Neural cell (in vitro differentiated cells): ENCODE measurements at regions not wholly inside any gene's neighbourhood (a gene's known extent, or its start where the extent isn't known, plus 50 kb on each side); places are given as distances from the start of the nearest gene placed in this dataset.

Experiments
- H2AFZ ChIP-seq: fragments of 200-600, 300-800 bp; sonication (generic), shearing (Covaris generic); 2 replicates; pipeline ENCODE4 v1.6.0; 2014; ENCODE audit warnings: low read depth, mild to moderate bottlenecking, antibody characterized with exemption, low read length, moderate library complexity
- H3F3A ChIP-seq: fragments of 200-600 bp; shearing (Covaris generic); 2 replicates; pipeline ENCODE4 v1.6.1; 2016; ENCODE audit warnings: mild to moderate bottlenecking, moderate library complexity, mixed read lengths, antibody characterized with exemption, low read length; ENCODE audit not compliant: insufficient read depth, poor library complexity, severe bottlenecking
- H3K27ac ChIP-seq: fragments of 200-600, 300-800 bp; sonication (generic), shearing (Covaris generic); 2 replicates; pipeline ENCODE4 v1.5.1; 2014; ENCODE audit warnings: mild to moderate bottlenecking, low read length, moderate library complexity
- H3K27me3 ChIP-seq: fragments of 300-800, 200-600 bp; sonication (generic), shearing (Covaris generic); 2 replicates; pipeline ENCODE4 v1.6.0; 2014; ENCODE audit warnings: mild to moderate bottlenecking, low read depth, low read length, moderate library complexity; ENCODE audit not compliant: insufficient read depth
- H3K36me3 ChIP-seq: fragments of 300-800, 200-600 bp; sonication (generic), shearing (Covaris generic); 2 replicates; pipeline ENCODE4 v1.5.1; 2014; ENCODE audit warnings: mild to moderate bottlenecking, antibody characterized with exemption, low read length, moderate library complexity; ENCODE audit not compliant: insufficient read depth
- H3K4me2 ChIP-seq: fragments of 300-800, 200-600 bp; sonication (generic), shearing (Covaris generic); 2 replicates; pipeline ENCODE4 v1.6.0; 2014; ENCODE audit warnings: mild to moderate bottlenecking, low read length
- H3K4me3 ChIP-seq: fragments of 300-800, 200-600 bp; sonication (generic), shearing (Covaris generic); 2 replicates; pipeline ENCODE4 v1.5.1; 2014; ENCODE audit warnings: mild to moderate bottlenecking, low read length, moderate library complexity
- H3K79me2 ChIP-seq: fragments of 200-600 bp; shearing (Covaris generic); replicated peaks from 2 replicates; pipeline ENCODE4 v1.6.0; 2014; ENCODE audit warnings: mild to moderate bottlenecking, low read length, moderate library complexity; ENCODE audit not compliant: insufficient read depth
- H3K9ac ChIP-seq: fragments of 300-800, 200-600 bp; sonication (generic), shearing (Covaris generic); 2 replicates; pipeline ENCODE4 v1.6.1; 2016; ENCODE audit warnings: mild to moderate bottlenecking, low read length, mixed read lengths
- H3K9me2 ChIP-seq: fragments of 200-600 bp; shearing (Covaris generic); 2 replicates; pipeline ENCODE4 v1.6.1; 2016; ENCODE audit warnings: mild to moderate bottlenecking, low read length, mixed read lengths; ENCODE audit not compliant: insufficient read depth
- H3K9me3 ChIP-seq: fragments of 200-600, 300-800 bp; sonication (generic), shearing (Covaris generic); 2 replicates; pipeline ENCODE4 v1.6.1; 2016; ENCODE audit warnings: mild to moderate bottlenecking, mixed run types, low read length, moderate library complexity, mixed read lengths
- H4K20me1 ChIP-seq: fragments of 200-600 bp; shearing (Covaris generic); 2 replicates; pipeline ENCODE4 v1.6.1; 2016; ENCODE audit warnings: mild to moderate bottlenecking, mixed run types; ENCODE audit not compliant: insufficient read depth
- CTCF ChIP-seq: fragments of 450-650 bp; IDR thresholded peaks from 2 replicates; pipeline ENCODE4 v1.5.1; 2014; ENCODE audit warnings: antibody characterized with exemption, mild to moderate bottlenecking, moderate library complexity; ENCODE audit not compliant: poor library complexity, severe bottlenecking
- EP300 ChIP-seq: fragments of 450-650 bp; conservative IDR thresholded peaks from 2 replicates; pipeline ENCODE4 v1.6.1; 2014; ENCODE audit warnings: antibody characterized with exemption, mild to moderate bottlenecking, moderate library complexity; ENCODE audit not compliant: poor library complexity, severe bottlenecking
- EZH2 ChIP-seq: fragments of 200-600, 300-800 bp; shearing (Covaris generic), sonication (generic); IDR thresholded peaks from 2 replicates; pipeline ENCODE4 v1.6.1; 2014; ENCODE audit warnings: antibody characterized with exemption, low read length, borderline replicate concordance, mild to moderate bottlenecking; ENCODE audit not compliant: insufficient read depth, poor library complexity, severe bottlenecking
- MXI1 ChIP-seq: fragments of 450-650 bp; conservative IDR thresholded peaks from 2 replicates; pipeline ENCODE4 v1.6.1; 2014; ENCODE audit warnings: antibody characterized with exemption, mild to moderate bottlenecking; ENCODE audit not compliant: poor library complexity, severe bottlenecking
- POLR2AphosphoS5 ChIP-seq: IDR thresholded peaks from 2 replicates; pipeline ENCODE4 v1.6.1; 2012
- RAD21 ChIP-seq: fragments of 450-650 bp; conservative IDR thresholded peaks from 2 replicates; pipeline ENCODE4 v1.6.1; 2014; ENCODE audit warnings: antibody characterized with exemption, mild to moderate bottlenecking, moderate library complexity
- REST ChIP-seq: IDR thresholded peaks from 2 replicates; pipeline ENCODE4 v1.6.1; 2012; ENCODE audit warnings: borderline replicate concordance
- SMC3 ChIP-seq: fragments of 450-650 bp; conservative IDR thresholded peaks from 2 replicates; pipeline ENCODE4 v1.6.1; 2014; ENCODE audit warnings: antibody characterized with exemption, mild to moderate bottlenecking, moderate library complexity; ENCODE audit not compliant: poor library complexity
- TAF1 ChIP-seq: IDR thresholded peaks from 2 replicates; pipeline ENCODE4 v1.6.1; 2012; ENCODE audit warnings: low read depth

GRCh38 chr7:81159402-81159801, 240.6 kb upstream of the SEMA3C start:
- TF ChIP-seq CTCF, result no peak
- no peak for TF ChIP-seq RAD21
- no peak for TF ChIP-seq POLR2AphosphoS5
- no peak for TF ChIP-seq EP300
- TF ChIP-seq TAF1, result no peak
- no peak for TF ChIP-seq MXI1
- no peak for TF ChIP-seq SMC3
- TF ChIP-seq REST, result no peak
- no peak for TF ChIP-seq EZH2
- Histone ChIP-seq H3K9me3 (no peaks in the 10 kb centered on the region), H3K4me3 (no peak overlapping the region), H4K20me1 (no peaks in the 10 kb centered on the region), H3K9ac (no peak overlapping the region), H3F3A (no peaks in the 10 kb centered on the region), H3K79me2 (no peaks in the 10 kb centered on the region), H2AFZ (no peak overlapping the region), H3K9me2 (no peaks in the 10 kb centered on the region), H3K27me3 (peaks cover 23% of the 10 kb centered on the region), H3K27ac (no peak overlapping the region), H3K4me2 (no peak overlapping the region), H3K36me3 (no peaks in the 10 kb centered on the region)

GRCh38 chr7:81158189-81158588, 239.3 kb upstream of the SEMA3C start:
- Histone ChIP-seq H3K4me2 (no peak overlapping the region), H3K9me2 (no peaks in the 10 kb centered on the region), H3K4me3 (no peak overlapping the region), H3K79me2 (no peaks in the 10 kb centered on the region), H3K9me3 (no peaks in the 10 kb centered on the region), H3K36me3 (no peaks in the 10 kb centered on the region), H3K9ac (no peak overlapping the region), H2AFZ (no peak overlapping the region), H3K27ac (no peak overlapping the region), H4K20me1 (no peaks in the 10 kb centered on the region), H3F3A (no peaks in the 10 kb centered on the region), H3K27me3 (peaks cover 27% of the 10 kb centered on the region)
- TF ChIP-seq REST (no peak), POLR2AphosphoS5 (peak; percentile 36), CTCF (no peak)
